HG02798 (cell line): ENCODE measurements at regions not wholly inside any gene's neighbourhood (a gene's known extent, or its start where the extent isn't known, plus 50 kb on each side); places are given as distances from the start of the nearest gene placed in this dataset.
"Not testable (repeated sequence)": the region's sequence is repeated elsewhere in the genome, so short reads cannot be mapped to it uniquely, and the experiment has no call there.

Experiments
- ATAC-seq: cut with Tn5 transposase; IDR thresholded peaks from one replicate; pipeline ENCODE4 v1.9.1; 2021; ENCODE audit warnings: mild to moderate bottlenecking; ENCODE audit not compliant: unreplicated experiment, poor library complexity

DNA sequence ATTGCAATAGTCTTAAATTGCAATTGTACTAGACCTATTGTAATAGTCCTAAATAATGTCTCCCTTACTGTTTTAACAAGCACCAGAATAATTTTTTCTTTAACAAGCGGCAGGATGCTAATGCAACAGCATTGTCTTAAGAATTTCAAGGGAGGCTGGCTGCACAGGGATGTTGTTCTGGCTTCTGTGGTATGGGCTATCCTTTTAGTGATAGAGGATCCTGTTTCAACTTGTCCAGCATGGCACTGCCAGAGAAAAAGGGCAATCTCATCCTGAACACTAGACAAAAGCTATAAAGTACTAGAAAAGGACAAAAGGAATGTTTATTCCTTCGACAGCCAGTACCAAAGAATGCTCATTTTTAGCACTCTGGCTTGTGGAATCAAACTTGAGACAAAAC is 405.5 kb upstream of the ACTRT1 start:
- ATAC-seq: no peak

DNA sequence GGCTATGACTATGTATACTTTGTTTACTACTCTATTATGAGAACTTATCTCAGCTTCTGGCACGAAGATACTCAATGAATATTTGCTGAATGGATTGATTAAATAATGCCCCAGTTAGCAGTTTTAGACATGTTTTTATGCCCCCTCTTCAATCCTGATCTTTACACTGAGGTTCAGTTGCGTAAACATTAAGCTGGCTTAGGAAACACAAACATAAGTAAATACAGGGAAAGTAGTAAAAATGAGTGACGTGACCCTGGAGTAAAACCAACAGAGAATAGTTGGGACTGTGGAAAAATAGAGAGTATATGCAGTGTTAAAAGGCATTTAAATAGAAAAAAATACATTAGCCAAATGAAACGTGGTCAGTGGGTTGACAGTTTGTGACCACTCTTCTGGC is 387.0 kb upstream of the ACTRT1 start:
- no peak for ATAC-seq

DNA sequence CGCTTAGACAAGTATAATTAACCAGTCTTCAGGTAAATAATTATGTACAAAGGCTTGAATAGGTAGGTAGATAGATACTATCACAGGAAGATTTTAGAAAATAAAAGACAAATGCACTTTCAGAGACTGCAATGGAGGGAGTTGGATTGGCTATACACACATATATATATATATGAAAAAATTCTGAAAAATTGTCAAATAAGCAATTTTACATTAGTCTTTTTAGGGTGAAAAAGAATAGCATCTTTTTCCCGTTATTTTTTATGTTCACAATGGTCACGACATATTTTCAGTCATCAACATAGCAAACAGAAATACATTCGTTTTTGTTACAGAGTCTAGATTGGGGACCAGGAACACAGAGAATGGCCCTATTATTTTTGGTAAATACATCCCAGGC is 385.9 kb upstream of the ACTRT1 start:
- ATAC-seq: no peak

DNA sequence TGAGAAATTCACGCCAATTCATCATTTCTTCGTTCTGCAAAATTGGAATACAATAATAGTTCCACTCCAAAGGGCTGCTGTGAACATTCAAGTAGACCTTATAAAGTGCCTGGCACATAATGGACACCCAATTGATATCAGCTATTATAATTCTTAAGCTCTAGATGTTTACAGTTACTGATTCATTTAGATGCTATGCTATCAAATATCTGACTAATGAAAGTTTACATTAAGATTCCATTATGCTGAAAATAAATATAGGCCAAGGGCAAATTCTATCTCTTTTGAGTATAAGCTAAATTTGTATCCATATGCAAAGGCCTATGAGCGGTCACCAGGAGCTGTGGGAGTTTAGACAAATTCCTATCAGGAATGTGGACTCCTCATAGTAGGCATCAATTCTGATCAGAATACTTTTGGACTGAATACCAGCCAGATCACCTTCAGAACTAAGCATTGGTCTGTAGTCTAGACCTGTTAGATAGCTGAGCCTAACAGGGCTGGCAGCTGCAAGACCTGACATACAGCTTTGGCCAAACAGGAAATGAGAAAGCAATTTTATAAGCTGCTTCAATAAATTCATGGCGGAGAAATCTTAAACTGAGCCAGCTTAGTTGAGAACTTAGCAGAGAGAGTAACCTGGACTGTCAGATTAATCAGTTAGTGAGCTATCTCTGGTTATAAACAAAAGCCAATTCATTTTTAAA is 384.3 kb upstream of the ACTRT1 start:
- no peak for ATAC-seq

DNA sequence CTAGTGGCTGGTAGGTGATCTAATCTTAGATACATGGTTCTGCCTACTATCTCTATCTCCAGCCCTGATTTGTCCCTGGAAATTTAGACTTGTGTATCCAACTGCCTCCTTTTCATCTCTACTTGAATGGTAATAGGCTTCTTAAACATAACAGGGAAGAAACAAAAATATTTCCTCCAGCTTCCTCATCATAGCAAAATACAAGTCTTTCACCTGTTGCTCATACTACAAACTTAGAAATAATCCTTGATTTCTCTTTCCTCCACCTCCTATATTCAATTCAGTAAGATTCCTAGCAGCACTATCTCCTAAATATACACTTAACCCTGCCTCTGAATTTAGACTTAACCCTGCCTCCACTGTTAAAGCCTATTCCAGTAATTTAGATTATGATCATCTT is 373.3 kb upstream of the ACTRT1 start:
- ATAC-seq: no peak

DNA sequence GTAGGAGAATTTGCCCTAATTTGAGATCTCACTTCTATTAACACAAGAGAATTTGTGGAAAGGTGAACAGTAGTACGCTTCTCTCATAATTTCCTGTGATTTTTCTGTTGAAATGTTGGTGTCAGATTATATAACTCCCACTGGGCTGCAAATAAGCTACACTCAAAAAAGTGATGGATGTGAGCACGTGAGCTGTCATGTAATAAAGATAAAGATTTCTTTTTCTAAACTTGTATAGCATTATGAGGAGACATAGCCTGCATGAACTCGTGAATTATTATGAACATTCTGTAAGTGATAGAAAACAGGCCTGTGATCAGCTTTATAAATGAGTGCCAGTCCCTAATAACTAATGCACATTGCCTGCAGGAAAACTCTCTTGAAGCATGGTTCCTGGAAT is 356.6 kb upstream of the ACTRT1 start:
- ATAC-seq: no peak

DNA sequence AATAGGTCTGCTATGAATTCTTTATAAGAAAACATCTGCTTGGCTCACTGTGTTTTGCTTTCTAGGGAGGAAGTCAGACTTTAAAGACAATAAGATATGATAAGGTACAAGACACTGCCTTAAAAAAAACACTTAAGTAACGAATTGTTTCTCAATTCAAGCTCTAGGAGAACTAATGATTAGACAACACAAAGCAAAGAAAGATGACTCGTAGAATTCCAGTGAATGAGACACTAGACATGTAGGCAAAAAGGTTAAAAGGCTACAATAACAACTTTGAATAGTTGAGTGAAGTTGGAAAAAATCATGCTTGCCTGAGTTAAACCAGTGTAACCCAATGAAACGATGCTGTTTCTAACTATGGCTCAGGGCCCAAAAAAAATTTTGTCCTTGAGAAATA is 344.4 kb upstream of the ACTRT1 start:
- no peak for ATAC-seq

DNA sequence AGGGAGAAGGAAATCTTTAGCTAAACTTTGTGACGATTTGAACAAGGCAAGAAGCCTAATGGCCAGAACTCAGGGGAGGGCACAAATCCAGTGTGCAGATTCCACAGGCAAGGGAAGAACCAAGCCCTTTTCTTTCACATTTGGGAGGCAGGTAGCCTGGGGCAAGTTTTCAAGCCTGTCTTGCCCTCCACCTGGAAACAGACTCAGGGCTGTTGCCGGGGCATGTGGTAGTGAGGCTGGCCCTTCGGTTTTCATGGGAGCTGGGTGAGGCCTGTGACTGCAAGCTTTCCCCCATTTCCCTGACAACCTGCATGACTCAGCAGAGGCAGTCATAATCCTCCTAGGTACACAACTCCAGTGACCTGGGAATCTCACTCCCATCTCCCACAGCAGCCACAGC is 331.6 kb upstream of the ACTRT1 start:
- not testable (repeated sequence) for ATAC-seq

DNA sequence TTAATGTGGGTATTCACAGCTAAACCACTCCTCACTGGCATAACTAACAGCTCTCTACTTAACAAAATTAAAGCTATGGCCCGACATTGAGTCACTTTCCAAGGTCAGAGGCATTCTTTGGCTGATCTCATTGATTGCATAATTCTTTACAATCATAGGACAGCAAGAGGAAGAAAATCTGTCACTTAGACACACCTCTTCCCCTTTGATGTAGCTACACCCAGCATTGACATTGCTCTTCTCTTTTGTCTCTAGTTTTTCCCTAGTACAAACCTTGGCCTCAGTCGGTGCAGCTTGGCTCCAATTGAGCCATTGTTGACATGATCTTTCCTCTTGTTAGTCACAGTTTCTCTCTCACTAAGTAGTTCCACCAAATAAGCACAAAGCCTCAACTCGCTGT is 313.3 kb upstream of the ACTRT1 start:
- ATAC-seq: no peak

DNA sequence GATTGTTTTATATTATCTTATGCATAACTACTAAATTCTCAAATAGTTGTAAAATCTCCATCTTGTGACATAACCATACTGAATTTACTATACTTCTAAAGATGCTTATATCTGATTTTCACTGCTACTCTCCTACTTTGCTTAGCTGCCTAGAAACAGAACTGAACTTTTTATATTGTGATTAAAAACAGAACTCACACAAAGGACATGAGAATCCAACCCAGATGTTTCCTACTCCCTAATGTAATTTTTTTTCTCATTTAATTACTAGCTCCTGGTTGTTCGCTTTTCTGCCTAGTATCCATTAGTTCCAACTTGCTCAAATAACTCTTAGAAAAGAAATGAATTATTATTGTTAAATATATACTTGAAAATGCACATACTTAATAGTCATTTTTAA is 283.5 kb upstream of the ACTRT1 start:
- ATAC-seq: no peak

DNA sequence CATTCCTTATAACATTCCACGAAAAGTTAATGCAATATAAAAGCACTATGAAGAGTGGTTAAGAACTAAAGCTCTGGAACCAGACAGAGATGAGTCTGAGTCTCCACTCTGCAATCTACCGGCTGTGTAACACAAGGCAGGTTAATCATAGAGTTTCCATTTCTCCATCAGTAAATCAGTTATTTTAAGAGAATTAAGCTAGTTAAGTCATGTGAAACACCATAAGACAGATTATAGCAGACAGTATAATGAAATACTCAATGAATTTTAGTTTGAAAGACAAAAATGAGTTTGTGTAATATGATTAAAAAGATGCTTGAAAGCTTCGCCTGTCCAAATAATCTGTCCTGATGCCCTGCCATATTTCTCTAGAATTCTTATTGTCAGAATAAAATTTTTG is 282.6 kb upstream of the ACTRT1 start:
- ATAC-seq: no peak

DNA sequence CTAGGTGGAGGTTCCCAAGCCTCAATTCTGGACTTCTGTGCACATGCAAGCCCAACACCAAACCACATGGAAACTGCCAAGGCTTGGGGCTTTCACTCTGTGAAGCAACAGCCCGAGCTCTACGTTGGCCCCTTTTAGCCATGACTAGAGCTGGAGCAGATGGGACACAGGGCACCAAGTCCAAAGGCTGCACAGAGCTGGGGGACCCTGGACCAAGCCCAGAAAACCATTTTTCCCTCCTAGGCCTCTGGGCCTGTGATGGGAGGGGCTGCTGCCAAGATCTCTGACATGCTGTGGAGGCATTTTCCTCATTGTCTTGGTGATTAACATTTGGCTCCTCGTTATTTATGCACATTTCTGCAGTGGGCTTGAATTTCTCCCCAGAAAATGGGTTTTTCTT is 258.7 kb upstream of the ACTRT1 start:
- ATAC-seq: no peak

DNA sequence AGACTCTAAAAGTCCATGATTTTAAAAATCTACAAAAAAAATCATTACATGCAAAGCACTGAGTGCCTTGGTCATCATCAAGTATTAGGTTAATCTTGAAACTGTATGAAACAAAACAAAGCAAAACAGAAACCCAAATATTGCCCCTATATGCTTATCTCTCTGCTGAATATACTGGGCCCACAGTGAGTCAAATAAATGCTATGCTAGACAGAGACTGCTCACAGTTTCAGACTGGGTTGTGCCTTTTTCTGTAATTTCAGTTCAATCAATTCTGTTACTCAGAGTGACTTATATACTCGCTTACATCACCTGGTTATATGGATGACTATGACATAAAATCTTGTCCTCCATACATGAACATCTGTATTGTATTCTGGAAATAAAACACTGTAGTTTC is 257.1 kb upstream of the ACTRT1 start:
- ATAC-seq: no peak

DNA sequence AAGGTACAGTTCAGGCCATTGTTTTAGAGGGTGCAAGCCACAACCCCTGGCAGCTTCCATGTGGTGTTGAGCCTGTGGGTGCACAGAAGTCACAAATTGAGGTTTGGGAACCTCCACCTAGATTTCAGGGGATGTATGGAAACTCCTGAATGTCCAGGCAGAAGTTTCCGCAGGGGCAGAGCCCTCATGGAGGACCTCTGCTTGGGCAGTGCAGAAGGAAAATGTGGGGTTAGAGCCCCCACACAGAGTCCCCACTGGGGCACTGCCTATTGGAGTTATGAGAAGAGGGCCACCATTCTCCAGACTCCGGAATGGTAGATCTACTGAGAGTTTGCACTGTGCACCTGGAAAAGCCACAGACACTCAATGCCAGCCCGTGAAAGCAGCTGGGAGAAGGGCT is 242.0 kb upstream of the ACTRT1 start:
- ATAC-seq: no peak

DNA sequence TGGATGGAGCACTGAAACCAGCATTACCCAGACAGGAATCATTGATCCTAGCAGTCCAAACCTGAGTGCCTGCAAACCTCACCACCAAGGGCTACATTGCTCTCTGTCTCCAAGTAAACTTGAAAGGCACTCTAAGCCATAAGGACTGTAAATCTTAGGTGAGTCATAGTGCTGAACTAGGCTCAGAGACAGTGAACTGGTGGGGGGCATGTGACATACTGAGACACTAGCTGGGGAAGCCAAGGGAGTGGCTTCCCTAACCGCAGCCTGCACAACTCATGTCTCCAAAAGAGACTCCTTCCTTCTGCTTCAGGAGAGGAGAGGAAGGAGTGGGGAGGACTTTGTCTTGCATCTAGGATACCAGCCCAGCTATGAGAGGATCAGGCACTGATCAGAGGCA is 235.5 kb upstream of the ACTRT1 start:
- no peak for ATAC-seq

DNA sequence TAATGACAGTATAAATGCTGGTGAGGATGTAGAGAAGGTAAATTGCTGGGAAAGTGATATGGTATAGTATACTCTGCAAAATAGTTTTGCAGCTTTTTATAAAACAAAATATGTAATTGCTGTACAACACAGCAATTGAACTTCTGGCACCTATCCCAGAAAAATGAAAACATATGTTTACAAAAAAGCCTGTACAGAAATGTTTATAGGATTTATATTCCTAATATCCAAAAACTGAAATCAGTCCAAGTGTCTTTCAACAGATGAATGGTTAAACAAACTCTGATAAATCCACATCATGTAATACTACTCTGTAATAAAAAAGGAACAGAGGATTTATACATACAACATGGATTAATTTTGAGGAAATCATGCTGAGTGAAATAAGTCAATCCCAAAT is 198.4 kb upstream of the ACTRT1 start:
- ATAC-seq: no peak

DNA sequence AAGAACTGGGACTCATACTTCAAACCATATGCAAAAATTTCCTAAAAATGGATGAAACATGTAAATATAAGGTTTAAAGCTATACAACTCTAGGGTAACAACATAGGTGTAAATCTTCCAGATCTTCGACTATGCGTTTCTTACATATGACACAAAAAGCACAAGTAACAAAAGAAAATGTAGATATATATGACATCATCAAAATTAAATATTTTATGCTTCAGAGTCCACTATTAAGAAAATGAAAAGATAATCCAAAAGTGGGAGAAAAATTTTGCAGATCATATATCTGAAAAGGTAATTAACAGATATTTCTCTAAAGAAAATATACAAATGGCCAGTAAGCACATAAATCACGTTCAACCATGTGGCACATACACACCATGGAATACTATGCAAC is 164.2 kb upstream of the ACTRT1 start:
- ATAC-seq: no peak

DNA sequence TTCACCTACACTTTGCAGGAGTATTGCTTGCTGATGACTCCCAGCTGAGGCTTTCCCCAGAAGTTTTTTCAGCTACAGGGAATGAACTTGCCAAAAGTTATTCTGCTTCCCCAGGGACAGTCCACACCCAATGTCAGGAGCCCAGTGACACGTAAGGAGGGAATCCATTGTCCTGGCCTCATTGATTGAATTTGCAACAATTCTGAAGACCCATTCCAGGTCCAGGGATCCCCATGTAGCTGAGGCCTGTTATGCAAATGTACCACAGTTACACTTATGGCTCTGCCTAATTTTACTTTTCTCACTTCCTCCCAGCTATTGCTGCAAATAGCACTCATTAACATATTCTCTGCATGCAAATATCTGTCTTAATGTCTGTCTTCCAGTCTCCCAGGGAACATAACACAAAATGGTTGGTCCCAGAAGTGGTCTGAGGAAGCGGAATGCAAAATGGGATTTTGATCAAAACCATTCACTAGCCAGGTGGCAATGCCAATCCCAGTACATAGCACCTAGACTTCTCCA is 113.7 kb upstream of the ACTRT1 start:
- ATAC-seq: no peak

DNA sequence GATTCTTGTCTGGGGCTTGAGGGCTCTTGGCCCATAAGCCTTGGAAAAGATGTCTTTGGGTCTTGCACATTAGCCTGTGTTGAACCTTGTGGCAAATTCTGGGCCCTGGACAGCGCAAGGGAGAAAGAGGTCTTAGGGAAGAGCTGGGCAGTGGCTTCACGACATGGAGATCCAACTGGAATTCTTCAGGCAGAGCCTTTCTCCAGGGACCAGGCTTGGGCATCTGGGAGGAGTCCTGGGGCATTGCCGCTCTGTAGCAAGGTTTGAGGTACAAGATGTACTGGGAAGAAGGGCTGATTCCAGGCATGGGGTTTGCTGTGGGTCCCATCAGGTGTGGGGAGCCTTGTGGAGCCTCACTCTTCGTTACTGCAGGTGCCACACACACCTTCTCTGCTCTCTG is 104.0 kb upstream of the ACTRT1 start:
- no peak for ATAC-seq

DNA sequence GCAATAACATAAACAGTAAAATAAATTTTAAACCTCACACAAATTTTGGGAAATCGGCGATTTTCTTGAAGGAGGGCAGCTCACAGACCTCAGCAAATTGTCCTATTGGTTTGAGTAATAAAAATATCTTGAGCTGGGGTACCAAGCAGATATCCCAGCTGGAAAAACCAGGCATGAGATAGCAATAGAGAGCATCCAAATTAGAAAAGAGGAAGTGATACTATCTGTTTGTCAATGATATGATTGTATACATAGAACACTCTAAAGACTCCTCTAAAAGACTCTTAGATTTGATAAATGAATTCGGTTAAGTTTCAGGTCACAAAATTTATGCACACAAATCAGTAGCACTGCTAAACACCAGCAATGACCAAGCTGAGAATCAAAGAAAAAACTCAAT is 90.5 kb upstream of the ACTRT1 start:
- ATAC-seq: no peak

DNA sequence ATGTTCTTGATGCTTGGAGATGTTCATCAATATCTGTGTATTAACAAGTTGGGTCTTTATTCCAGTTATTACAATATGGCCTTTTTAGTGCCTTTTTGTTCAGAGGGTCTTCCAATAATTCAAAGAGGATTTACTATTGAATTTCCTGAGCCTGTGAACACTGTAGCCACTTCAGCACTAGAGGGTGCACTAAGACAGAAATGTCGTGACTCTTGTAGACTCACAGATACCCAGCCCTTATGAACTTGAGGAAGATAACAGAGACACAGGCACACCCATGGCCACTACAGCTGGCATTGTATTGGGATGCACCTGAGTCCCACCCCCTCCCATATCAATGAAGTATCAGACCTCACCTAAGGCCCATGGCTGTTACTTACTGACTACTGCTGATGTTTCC is 54.4 kb upstream of the ACTRT1 start:
- ATAC-seq: no peak

DNA sequence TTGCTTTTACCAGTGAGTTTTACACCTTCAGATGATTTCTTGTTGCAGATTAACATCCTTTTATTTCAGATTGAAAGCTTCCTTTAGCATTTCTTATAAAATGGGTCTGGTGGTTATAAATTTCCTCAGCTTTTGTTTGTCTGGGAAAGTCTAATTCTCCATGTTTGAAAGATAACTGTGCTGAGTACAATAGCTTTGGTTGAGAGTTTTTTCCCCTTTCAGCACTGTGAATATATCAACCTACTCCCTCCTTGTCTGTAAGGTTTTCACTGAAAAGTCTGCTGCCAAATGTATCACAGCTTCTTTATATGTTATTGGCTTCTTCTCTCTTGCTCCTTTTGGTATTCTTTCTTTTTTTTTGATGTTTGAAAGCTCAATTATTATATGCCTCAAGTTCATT is 53.5 kb upstream of the ACTRT1 start:
- ATAC-seq: no peak
